ENCODE measurements at regions not wholly inside any gene's neighbourhood (a gene's known extent, or its start where the extent isn't known, plus 50 kb on each side); places are given as distances from the start of the nearest gene placed in this dataset.

DNA sequence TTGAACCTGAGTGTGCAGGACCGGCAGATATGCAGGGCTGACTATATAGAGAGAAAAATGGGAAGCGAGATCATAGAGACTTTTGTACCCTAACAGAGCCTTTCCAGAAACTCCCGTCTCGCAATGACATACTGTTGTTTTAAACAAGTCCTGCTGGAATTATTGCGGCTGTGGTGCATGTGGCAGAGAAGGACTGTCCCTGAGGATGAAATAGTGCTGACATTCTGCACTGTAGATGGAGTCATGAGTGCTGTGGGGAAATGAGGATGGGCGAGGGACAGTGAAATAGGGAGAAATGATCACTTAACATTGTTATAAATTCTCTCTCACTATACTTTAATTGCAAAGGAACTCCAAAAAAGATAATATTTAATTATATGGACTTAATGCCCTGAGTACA lies 50.4 kb upstream of the KLHL14 start:
- TF ChIP-seq CTCF (IDR thresholded peaks at IDR 0.05; ENCODE audit: insufficient read depth, low read depth, low read length), result no peak
- TF ChIP-seq EZH2 (IDR thresholded peaks at IDR 0.05; ENCODE audit: insufficient read depth, low read length), result no peak
